GM23338 (cell line): ENCODE measurements at regions not wholly inside any gene's neighbourhood (a gene's known extent, or its start where the extent isn't known, plus 50 kb on each side); places are given as distances from the start of the nearest gene placed in this dataset.

ENCODE experiments used
- ATAC-seq: fragments of 200-7000 bp; cut with Tn5 transposase; 3 replicates; pipeline ENCODE4 v1.9.1; 2020
- DNase-seq: peaks from one replicate; pipeline ENCODE4 v3.0.0-alpha.2; 2015; ENCODE audit warnings: low spot score
- H2AFZ ChIP-seq: fragments of 200-600 bp; sonication (generic); 2 replicates; pipeline ENCODE4 v1.8.0; 2016; ENCODE audit warnings: antibody characterized with exemption, mild to moderate bottlenecking, moderate library complexity
- H3F3A ChIP-seq: fragments of 200-600 bp; sonication (generic); replicated peaks from 2 replicates; pipeline ENCODE4 v1.8.0; 2017; ENCODE audit warnings: antibody characterized with exemption, mixed run types, low read depth
- H3K27ac ChIP-seq: fragments of 200-600 bp; sonication (generic); 2 replicates; pipeline ENCODE4 v1.6.1; 2016; ENCODE audit warnings: low read depth
- H3K27me3 ChIP-seq: fragments of 200-600 bp; sonication (generic); 2 replicates; pipeline ENCODE4 v1.8.0; 2016; ENCODE audit warnings: mild to moderate bottlenecking, mixed run types, moderate library complexity; ENCODE audit not compliant: insufficient read depth
- H3K36me3 ChIP-seq: fragments of 200-600 bp; sonication (generic); 2 replicates; pipeline ENCODE4 v1.8.0; 2016; ENCODE audit warnings: mild to moderate bottlenecking; ENCODE audit not compliant: insufficient read depth
- H3K4me1 ChIP-seq: fragments of 200-600 bp; sonication (generic); 2 replicates; pipeline ENCODE4 v1.8.0; 2016; ENCODE audit warnings: mild to moderate bottlenecking, moderate library complexity; ENCODE audit not compliant: insufficient read depth
- H3K4me2 ChIP-seq: fragments of 200-600 bp; sonication (generic); 2 replicates; pipeline ENCODE4 v1.7.1; 2017; ENCODE audit warnings: mixed run types
- H3K4me3 ChIP-seq: fragments of 200-600 bp; sonication (generic); 2 replicates; pipeline ENCODE4 v1.6.1; 2016; ENCODE audit warnings: mixed run types
- H3K79me2 ChIP-seq: fragments of 200-600 bp; sonication (generic); replicated peaks from 2 replicates; pipeline ENCODE4 v1.8.0; 2017; ENCODE audit warnings: mild to moderate bottlenecking; ENCODE audit not compliant: insufficient read depth
- H3K9me2 ChIP-seq: fragments of 200-600 bp; sonication (generic); 2 replicates; pipeline ENCODE4 v1.8.0; 2017; ENCODE audit not compliant: insufficient read depth
- H4K20me1 ChIP-seq: fragments of 200-600 bp; sonication (generic); replicated peaks from 2 replicates; pipeline ENCODE4 v1.8.0; 2017; ENCODE audit warnings: mild to moderate bottlenecking; ENCODE audit not compliant: insufficient read depth
- H3K27ac Mint-ChIP-seq: 2 replicates; pipeline ENCODE4 v1.8.0; 2020; ENCODE audit warnings: inconsistent platforms, mild to moderate bottlenecking, moderate library complexity, mixed read lengths
- H3K27me3 Mint-ChIP-seq: 3 replicates; pipeline ENCODE4 v1.8.0; 2022; ENCODE audit warnings: low read depth, mild to moderate bottlenecking, moderate library complexity, mixed read lengths, inconsistent platforms; ENCODE audit not compliant: insufficient read depth, poor library complexity
- H3K36me3 Mint-ChIP-seq: 3 replicates; pipeline ENCODE4 v1.8.0; 2021; ENCODE audit warnings: low read depth, mild to moderate bottlenecking, inconsistent platforms, moderate library complexity, mixed read lengths
- H3K4me1 Mint-ChIP-seq: 3 replicates; pipeline ENCODE4 v1.8.0; 2020; ENCODE audit warnings: mild to moderate bottlenecking, inconsistent platforms, mixed read lengths
- H3K4me3 Mint-ChIP-seq: 3 replicates; pipeline ENCODE4 v1.8.0; 2021; ENCODE audit warnings: moderate library complexity, mild to moderate bottlenecking, inconsistent platforms, mixed read lengths
- H3K9me3 Mint-ChIP-seq: 3 replicates; pipeline ENCODE4 v1.8.0; 2020; ENCODE audit warnings: moderate library complexity, mild to moderate bottlenecking, inconsistent platforms, mixed read lengths
- CREB1 ChIP-seq: fragments of 250-450 bp; sonication (Bioruptor Pico); IDR thresholded peaks from 2 replicates; pipeline ENCODE4 v1.5.0; 2020; ENCODE audit warnings: low read depth, mild to moderate bottlenecking, moderate library complexity
- CTCF ChIP-seq, 2 experiments: fragments of 200-600 bp in 1 of 2; sonication (generic) in 1 of 2; conservative IDR thresholded peaks; 2 replicates each; pipeline versions ENCODE4 v1.5.1 to v1.6.1; 2016 to 2017; ENCODE audit warnings: antibody characterized with exemption in 2 of 2, low read depth in 2 of 2, mild to moderate bottlenecking in 2 of 2, moderate library complexity in 1 of 2
- EZH2 ChIP-seq: fragments of 200-600 bp; sonication (generic); IDR thresholded peaks from one replicate; pipeline ENCODE4 v1.8.0; 2017; ENCODE audit warnings: antibody characterized with exemption, mild to moderate bottlenecking, low read depth; ENCODE audit not compliant: unreplicated experiment
- EZH2phosphoT487 ChIP-seq: fragments of 200-600 bp; sonication (generic); IDR thresholded peaks from one replicate; pipeline ENCODE4 v1.8.1; 2018; ENCODE audit warnings: antibody characterized with exemption; ENCODE audit not compliant: unreplicated experiment
- JUNB ChIP-seq: IDR thresholded peaks from one replicate; pipeline ENCODE4 v1.6.1; 2016; ENCODE audit warnings: antibody characterized with exemption; ENCODE audit not compliant: unreplicated experiment
- NANOG ChIP-seq: IDR thresholded peaks from 2 replicates; pipeline ENCODE4 v1.6.1; 2016; ENCODE audit warnings: antibody characterized with exemption, borderline replicate concordance
- POLR2AphosphoS5 ChIP-seq: IDR thresholded peaks from 2 replicates; pipeline ENCODE4 v1.6.1; 2016; ENCODE audit warnings: antibody characterized with exemption, low read depth
- REST ChIP-seq: IDR thresholded peaks from one replicate; pipeline ENCODE4 v1.6.1; 2018; ENCODE audit warnings: antibody characterized with exemption; ENCODE audit not compliant: unreplicated experiment
- STAT1 ChIP-seq: IDR thresholded peaks from one replicate; pipeline ENCODE4 v1.6.1; 2016; ENCODE audit warnings: antibody characterized with exemption; ENCODE audit not compliant: unreplicated experiment
- ZNF114 ChIP-seq: fragments of 250-450 bp; sonication (Bioruptor Pico); IDR thresholded peaks from 2 replicates; pipeline ENCODE4 v1.5.0; 2020; ENCODE audit warnings: mild to moderate bottlenecking, moderate library complexity
- ZNF331 ChIP-seq: fragments of 250-450 bp; sonication (Bioruptor Pico); IDR thresholded peaks from 2 replicates; pipeline ENCODE4 v1.5.0; 2020; ENCODE audit warnings: low read depth, mild to moderate bottlenecking, moderate library complexity
- TF ChIP-seq, protein P1 (sequence below): fragments of 250-450 bp; sonication (Bioruptor Pico); IDR thresholded peaks from 2 replicates; pipeline ENCODE4 v1.5.0; 2020; ENCODE audit warnings: mild to moderate bottlenecking, moderate library complexity
- TF ChIP-seq, protein P2 (sequence below): IDR thresholded peaks from 2 replicates; pipeline ENCODE4 v1.6.1; 2016; ENCODE audit warnings: antibody characterized with exemption

DNA sequence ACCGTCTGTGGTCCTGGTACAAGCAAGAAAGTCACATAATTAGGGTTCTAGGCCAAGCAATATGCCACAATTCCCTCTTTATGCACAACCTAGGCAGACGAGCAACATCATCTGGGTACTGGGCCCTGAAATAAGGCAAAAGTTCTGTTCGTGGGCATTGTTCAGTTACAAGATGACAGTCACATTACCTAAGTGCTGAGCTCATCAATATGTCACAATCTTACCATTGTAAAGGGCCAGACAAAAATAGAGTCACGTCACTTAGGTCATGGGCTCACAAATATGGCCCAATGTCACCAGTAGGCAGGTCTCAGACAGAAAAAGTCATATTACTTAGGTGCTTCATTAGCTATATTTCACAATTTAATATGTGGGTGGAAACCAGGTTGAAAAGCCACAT lies 1025.3 kb upstream of the AMELY start:
- Mint-ChIP-seq H3K36me3 (no peaks in the 10 kb centered on the region), H3K4me3 (no peak overlapping the region), H3K27me3 (no peaks in the 10 kb centered on the region), H3K9me3 (no peaks in the 10 kb centered on the region), H3K27ac (no peak overlapping the region), H3K4me1 (peaks cover 2% of the 10 kb centered on the region; the same call in 1 of the 3 replicates)
- no peak overlapping the region for H3K27ac ChIP-seq
- H3K4me2 ChIP-seq: no peak overlapping the region
- H3K79me2 ChIP-seq: no peaks in the 10 kb centered on the region
- H4K20me1 ChIP-seq: no peaks in the 10 kb centered on the region
- no peak overlapping the region for H2AFZ ChIP-seq
- H3K4me3 ChIP-seq: no peak overlapping the region
- H3K36me3 ChIP-seq: no peaks in the 10 kb centered on the region
- H3F3A ChIP-seq: no peaks in the 10 kb centered on the region
- H3K27me3 ChIP-seq: no peaks in the 10 kb centered on the region
- DNase-seq (no peak), ATAC-seq (no peak)
- H3K4me1 ChIP-seq: no peaks in the 10 kb centered on the region
- TF ChIP-seq EZH2 (no peak), EZH2phosphoT487 (no peak), ZNF331 (CRISPR knock-in tag) (no peak), JUNB (no peak), STAT1 (no peak), ZNF114 (no peak), POLR2AphosphoS5 (no peak), CTCF (conservative IDR thresholded peaks at IDR 0.05; ENCODE audit: low read depth in 2 of 2) (no peak), CREB1 (CRISPR knock-in tag) (no peak), REST (no peak), NANOG (no peak)
- TF ChIP-seq, protein P1, sequence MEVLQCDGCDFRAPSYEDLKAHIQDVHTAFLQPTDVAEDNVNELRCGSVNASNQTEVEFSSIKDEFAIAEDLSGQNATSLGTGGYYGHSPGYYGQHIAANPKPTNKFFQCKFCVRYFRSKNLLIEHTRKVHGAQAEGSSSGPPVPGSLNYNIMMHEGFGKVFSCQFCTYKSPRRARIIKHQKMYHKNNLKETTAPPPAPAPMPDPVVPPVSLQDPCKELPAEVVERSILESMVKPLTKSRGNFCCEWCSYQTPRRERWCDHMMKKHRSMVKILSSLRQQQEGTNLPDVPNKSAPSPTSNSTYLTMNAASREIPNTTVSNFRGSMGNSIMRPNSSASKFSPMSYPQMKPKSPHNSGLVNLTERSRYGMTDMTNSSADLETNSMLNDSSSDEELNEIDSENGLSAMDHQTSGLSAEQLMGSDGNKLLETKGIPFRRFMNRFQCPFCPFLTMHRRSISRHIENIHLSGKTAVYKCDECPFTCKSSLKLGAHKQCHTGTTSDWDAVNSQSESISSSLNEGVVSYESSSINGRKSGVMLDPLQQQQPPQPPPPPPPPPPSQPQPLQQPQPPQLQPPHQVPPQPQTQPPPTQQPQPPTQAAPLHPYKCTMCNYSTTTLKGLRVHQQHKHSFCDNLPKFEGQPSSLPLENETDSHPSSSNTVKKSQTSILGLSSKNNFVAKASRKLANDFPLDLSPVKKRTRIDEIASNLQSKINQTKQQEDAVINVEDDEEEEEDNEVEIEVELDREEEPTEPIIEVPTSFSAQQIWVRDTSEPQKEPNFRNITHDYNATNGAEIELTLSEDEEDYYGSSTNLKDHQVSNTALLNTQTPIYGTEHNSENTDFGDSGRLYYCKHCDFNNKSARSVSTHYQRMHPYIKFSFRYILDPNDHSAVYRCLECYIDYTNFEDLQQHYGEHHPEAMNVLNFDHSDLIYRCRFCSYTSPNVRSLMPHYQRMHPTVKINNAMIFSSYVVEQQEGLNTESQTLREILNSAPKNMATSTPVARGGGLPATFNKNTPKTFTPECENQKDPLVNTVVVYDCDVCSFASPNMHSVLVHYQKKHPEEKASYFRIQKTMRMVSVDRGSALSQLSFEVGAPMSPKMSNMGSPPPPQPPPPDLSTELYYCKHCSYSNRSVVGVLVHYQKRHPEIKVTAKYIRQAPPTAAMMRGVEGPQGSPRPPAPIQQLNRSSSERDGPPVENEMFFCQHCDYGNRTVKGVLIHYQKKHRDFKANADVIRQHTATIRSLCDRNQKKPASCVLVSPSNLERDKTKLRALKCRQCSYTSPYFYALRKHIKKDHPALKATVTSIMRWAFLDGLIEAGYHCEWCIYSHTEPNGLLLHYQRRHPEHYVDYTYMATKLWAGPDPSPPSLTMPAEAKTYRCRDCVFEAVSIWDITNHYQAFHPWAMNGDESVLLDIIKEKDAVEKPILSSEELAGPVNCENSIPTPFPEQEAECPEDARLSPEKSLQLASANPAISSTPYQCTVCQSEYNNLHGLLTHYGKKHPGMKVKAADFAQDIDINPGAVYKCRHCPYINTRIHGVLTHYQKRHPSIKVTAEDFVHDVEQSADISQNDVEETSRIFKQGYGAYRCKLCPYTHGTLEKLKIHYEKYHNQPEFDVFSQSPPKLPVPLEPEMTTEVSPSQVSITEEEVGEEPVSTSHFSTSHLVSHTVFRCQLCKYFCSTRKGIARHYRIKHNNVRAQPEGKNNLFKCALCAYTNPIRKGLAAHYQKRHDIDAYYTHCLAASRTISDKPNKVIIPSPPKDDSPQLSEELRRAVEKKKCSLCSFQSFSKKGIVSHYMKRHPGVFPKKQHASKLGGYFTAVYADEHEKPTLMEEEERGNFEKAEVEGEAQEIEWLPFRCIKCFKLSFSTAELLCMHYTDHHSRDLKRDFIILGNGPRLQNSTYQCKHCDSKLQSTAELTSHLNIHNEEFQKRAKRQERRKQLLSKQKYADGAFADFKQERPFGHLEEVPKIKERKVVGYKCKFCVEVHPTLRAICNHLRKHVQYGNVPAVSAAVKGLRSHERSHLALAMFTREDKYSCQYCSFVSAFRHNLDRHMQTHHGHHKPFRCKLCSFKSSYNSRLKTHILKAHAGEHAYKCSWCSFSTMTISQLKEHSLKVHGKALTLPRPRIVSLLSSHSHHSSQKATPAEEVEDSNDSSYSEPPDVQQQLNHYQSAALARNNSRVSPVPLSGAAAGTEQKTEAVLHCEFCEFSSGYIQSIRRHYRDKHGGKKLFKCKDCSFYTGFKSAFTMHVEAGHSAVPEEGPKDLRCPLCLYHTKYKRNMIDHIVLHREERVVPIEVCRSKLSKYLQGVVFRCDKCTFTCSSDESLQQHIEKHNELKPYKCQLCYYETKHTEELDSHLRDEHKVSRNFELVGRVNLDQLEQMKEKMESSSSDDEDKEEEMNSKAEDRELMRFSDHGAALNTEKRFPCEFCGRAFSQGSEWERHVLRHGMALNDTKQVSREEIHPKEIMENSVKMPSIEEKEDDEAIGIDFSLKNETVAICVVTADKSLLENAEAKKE (CRISPR knock-in tag): no peak
- TF ChIP-seq, protein P2, sequence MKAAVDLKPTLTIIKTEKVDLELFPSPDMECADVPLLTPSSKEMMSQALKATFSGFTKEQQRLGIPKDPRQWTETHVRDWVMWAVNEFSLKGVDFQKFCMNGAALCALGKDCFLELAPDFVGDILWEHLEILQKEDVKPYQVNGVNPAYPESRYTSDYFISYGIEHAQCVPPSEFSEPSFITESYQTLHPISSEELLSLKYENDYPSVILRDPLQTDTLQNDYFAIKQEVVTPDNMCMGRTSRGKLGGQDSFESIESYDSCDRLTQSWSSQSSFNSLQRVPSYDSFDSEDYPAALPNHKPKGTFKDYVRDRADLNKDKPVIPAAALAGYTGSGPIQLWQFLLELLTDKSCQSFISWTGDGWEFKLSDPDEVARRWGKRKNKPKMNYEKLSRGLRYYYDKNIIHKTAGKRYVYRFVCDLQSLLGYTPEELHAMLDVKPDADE: no peak
- H3K9me2 ChIP-seq: no peaks in the 10 kb centered on the region
